GM23248 (cell line): ENCODE measurements at regions not wholly inside any gene's neighbourhood (a gene's known extent, or its start where the extent isn't known, plus 50 kb on each side); places are given as distances from the start of the nearest gene placed in this dataset.
A peak's percentile ranks its signal among the peaks of the same experiment; 100 is the strongest.

ENCODE experiments used
- DNase-seq: peaks from one replicate; pipeline ENCODE4 v3.0.0-alpha.2; 2015
- H2AFZ ChIP-seq: fragments of 200-600 bp; sonication (generic); 2 replicates; pipeline ENCODE4 v1.6.1; 2016; ENCODE audit warnings: antibody characterized with exemption
- H3F3A ChIP-seq: fragments of 200-600 bp; sonication (generic); 2 replicates; pipeline ENCODE4 v1.6.1; 2016; ENCODE audit warnings: mild to moderate bottlenecking, antibody characterized with exemption, mixed run types; ENCODE audit not compliant: insufficient read depth
- H3K27ac ChIP-seq: fragments of 200-600 bp; sonication (generic); 2 replicates; pipeline ENCODE4 v1.5.1; 2016; ENCODE audit warnings: mild to moderate bottlenecking
- H3K27me3 ChIP-seq: fragments of 200-600 bp; sonication (generic); replicated peaks from 2 replicates; pipeline ENCODE4 v1.6.1; 2016; ENCODE audit warnings: mild to moderate bottlenecking; ENCODE audit not compliant: insufficient read depth
- H3K36me3 ChIP-seq: fragments of 200-600 bp; sonication (generic); 2 replicates; pipeline ENCODE4 v1.6.1; 2016; ENCODE audit warnings: low read depth, mild to moderate bottlenecking
- H3K4me1 ChIP-seq: fragments of 200-600 bp; sonication (generic); 2 replicates; pipeline ENCODE4 v1.6.1; 2016; ENCODE audit warnings: mild to moderate bottlenecking; ENCODE audit not compliant: insufficient read depth
- H3K4me2 ChIP-seq: fragments of 200-600 bp; sonication (generic); one replicate; pipeline ENCODE4 v1.6.1; 2016; ENCODE audit warnings: mild to moderate bottlenecking; ENCODE audit not compliant: unreplicated experiment
- H3K4me3 ChIP-seq: fragments of 200-600 bp; sonication (generic); 2 replicates; pipeline ENCODE4 v1.5.1; 2016; ENCODE audit warnings: mild to moderate bottlenecking
- H3K79me2 ChIP-seq: fragments of 200-600 bp; sonication (generic); 2 replicates; pipeline ENCODE4 v1.6.1; 2016; ENCODE audit warnings: mild to moderate bottlenecking; ENCODE audit not compliant: insufficient read depth
- H3K9ac ChIP-seq: fragments of 200-600 bp; sonication (generic); 2 replicates; pipeline ENCODE4 v1.6.1; 2016; ENCODE audit warnings: mild to moderate bottlenecking
- H3K9me2 ChIP-seq: fragments of 200-600 bp; sonication (generic); 2 replicates; pipeline ENCODE4 v1.6.1; 2016; ENCODE audit warnings: mixed run types, mild to moderate bottlenecking, moderate library complexity; ENCODE audit not compliant: insufficient read depth
- H3K9me3 ChIP-seq: fragments of 200-600 bp; sonication (generic); one replicate; pipeline ENCODE4 v1.6.1; 2017; ENCODE audit warnings: low read depth
- H4K20me1 ChIP-seq: fragments of 200-600 bp; sonication (generic); 2 replicates; pipeline ENCODE4 v1.6.0; 2016; ENCODE audit not compliant: insufficient read depth
- EZH2 ChIP-seq: fragments of 200-600 bp; sonication (generic); IDR thresholded peaks from 2 replicates; pipeline ENCODE4 v1.6.1; 2018; ENCODE audit warnings: antibody characterized with exemption, mild to moderate bottlenecking; ENCODE audit not compliant: insufficient read depth, poor library complexity, severe bottlenecking
- EZH2phosphoT487 ChIP-seq: fragments of 200-600 bp; sonication (generic); IDR thresholded peaks from 2 replicates; pipeline ENCODE4 v1.6.1; 2018; ENCODE audit warnings: antibody characterized with exemption, moderate library complexity, mild to moderate bottlenecking, low read depth; ENCODE audit not compliant: insufficient read depth
- WGBS, 2 experiments: methylation state at CpG; one replicate each; pipeline ENCODE4 v1.1.6; 2015 to 2017; ENCODE audit warnings: low lambda C conversion rate in 2 of 2, low coverage in 1 of 2; ENCODE audit errors: missing lambda C conversion rate in 2 of 2; 5-methylcytosine and 5-hydroxymethylcytosine counted together
- in situ Hi-C: fragments of 300-500 bp; cut with MboI; formaldehyde crosslinking; loops from 2 replicates; pipeline ENCODE4 v1.15.0; 2020

- Histone ChIP-seq H3K36me3 (no peaks in the 10 kb centered on the region), H3K27me3 (no peaks in the 10 kb centered on the region), H3K27ac (no peak overlapping the region), H4K20me1 (no peaks in the 10 kb centered on the region), H3K9ac (no peak overlapping the region), H3F3A (no peaks in the 10 kb centered on the region), H3K4me3 (no peak overlapping the region), H3K4me2 (no peak overlapping the region), H3K4me1 (no peaks in the 10 kb centered on the region), H3K9me3 (no peaks in the 10 kb centered on the region), H2AFZ (no peak overlapping the region), H3K79me2 (no peaks in the 10 kb centered on the region), H3K9me2 (no peaks in the 10 kb centered on the region)
- in situ Hi-C loops, result no loop called here
- no peak for TF ChIP-seq EZH2
- TF ChIP-seq EZH2phosphoT487, result no peak
- 40 to 43% methylated on average over 3 of the region's 3 CpGs for whole genome bisulfite sequencing, 2 experiments
- no peak for DNase-seq
These were observed 245.0 kb upstream of the SFRP2 start for GRCh38 chr4:154033921-154034320.

- no peak overlapping the region for H3K27ac ChIP-seq
- no peak overlapping the region for H3K9ac ChIP-seq
- H3K4me2 ChIP-seq, result no peak overlapping the region
- no peaks in the 10 kb centered on the region for H3K9me2 ChIP-seq
- H3K79me2 ChIP-seq, result no peaks in the 10 kb centered on the region
- H3K4me1 ChIP-seq, result no peaks in the 10 kb centered on the region
- TF ChIP-seq EZH2phosphoT487 (no peak), EZH2 (no peak)
- H3K27me3 ChIP-seq, result no peaks in the 10 kb centered on the region
- no peaks in the 10 kb centered on the region for H3F3A ChIP-seq
- no peak overlapping the region for H3K4me3 ChIP-seq
- WGBS, 2 experiments, result 92 to 95% methylated on average over 3 of the region's 3 CpGs
- no peaks in the 10 kb centered on the region for H4K20me1 ChIP-seq
- H3K9me3 ChIP-seq, result no peaks in the 10 kb centered on the region
- in situ Hi-C loops, result no loop called here
- no peaks in the 10 kb centered on the region for H3K36me3 ChIP-seq
- no peak overlapping the region for H2AFZ ChIP-seq
- no peak for DNase-seq
These were observed 244.0 kb upstream of the SFRP2 start for GRCh38 chr4:154032914-154033313.

GRCh38 chr4:154030746-154031145 is 241.9 kb upstream of the SFRP2 start:
- Histone ChIP-seq H2AFZ (no peak overlapping the region), H3K27ac (no peak overlapping the region), H3F3A (no peaks in the 10 kb centered on the region), H3K4me1 (no peaks in the 10 kb centered on the region), H3K4me3 (no peak overlapping the region), H3K9ac (no peak overlapping the region), H3K9me3 (no peaks in the 10 kb centered on the region), H3K9me2 (no peaks in the 10 kb centered on the region), H3K27me3 (no peaks in the 10 kb centered on the region), H4K20me1 (no peaks in the 10 kb centered on the region), H3K4me2 (no peak overlapping the region), H3K36me3 (no peaks in the 10 kb centered on the region), H3K79me2 (no peaks in the 10 kb centered on the region)
- TF ChIP-seq EZH2phosphoT487, result no peak
- peak; percentile 64 for DNase-seq
- in situ Hi-C loops, result no loop called here
- WGBS, 2 experiments, result 47 to 57% methylated on average over 2 of the region's 2 CpGs

- in situ Hi-C loops, result no loop called here
- TF ChIP-seq EZH2phosphoT487 (no peak), EZH2 (no peak)
- no peak overlapping the region for H3K4me2 ChIP-seq
- 67 to 72% methylated on average over 2 of the region's 2 CpGs for WGBS, 2 experiments
- no peaks in the 10 kb centered on the region for H3K79me2 ChIP-seq
- H4K20me1 ChIP-seq, result no peaks in the 10 kb centered on the region
- H3K9me3 ChIP-seq, result no peaks in the 10 kb centered on the region
- no peaks in the 10 kb centered on the region for H3F3A ChIP-seq
- H3K4me1 ChIP-seq, result no peaks in the 10 kb centered on the region
- no peak overlapping the region for H3K9ac ChIP-seq
- H3K27ac ChIP-seq, result no peak overlapping the region
- no peaks in the 10 kb centered on the region for H3K36me3 ChIP-seq
- no peak overlapping the region for H3K4me3 ChIP-seq
- no peak overlapping the region for H2AFZ ChIP-seq
- H3K27me3 ChIP-seq, result no peaks in the 10 kb centered on the region
- no peak for DNase-seq
- no peaks in the 10 kb centered on the region for H3K9me2 ChIP-seq
These were observed 241.3 kb upstream of the SFRP2 start for GRCh38 chr4:154030152-154030551.

- TF ChIP-seq EZH2phosphoT487 (no peak), EZH2 (no peak)
- no peak overlapping the region for H2AFZ ChIP-seq
- no peaks in the 10 kb centered on the region for H3K36me3 ChIP-seq
- H3K9me2 ChIP-seq, result no peaks in the 10 kb centered on the region
- H3K9me3 ChIP-seq, result no peaks in the 10 kb centered on the region
- no peak overlapping the region for H3K9ac ChIP-seq
- DNase-seq, result no peak
- no peaks in the 10 kb centered on the region for H3K4me1 ChIP-seq
- in situ Hi-C loops, result no loop called here
- 39 to 42% methylated on average over 2 of the region's 2 CpGs for WGBS, 2 experiments
- H3K79me2 ChIP-seq, result no peaks in the 10 kb centered on the region
- H4K20me1 ChIP-seq, result no peaks in the 10 kb centered on the region
- no peak overlapping the region for H3K27ac ChIP-seq
- H3K4me2 ChIP-seq, result no peak overlapping the region
- H3F3A ChIP-seq, result no peaks in the 10 kb centered on the region
- H3K27me3 ChIP-seq, result no peaks in the 10 kb centered on the region
- H3K4me3 ChIP-seq, result no peak overlapping the region
These were observed 240.3 kb upstream of the SFRP2 start for GRCh38 chr4:154029171-154029570.
